Gastrocnemius medialis (tissue), 4 donors: ENCODE measurements at regions not wholly inside any gene's neighbourhood (a gene's known extent, or its start where the extent isn't known, plus 50 kb on each side); places are given as distances from the start of the nearest gene placed in this dataset.

Experiments
- ATAC-seq, 2 donors: fragments of 150-250 bp; one replicate each; pipeline ENCODE4 v1.9.1; 2016
- DNase-seq, 2 donors: peaks; one replicate each; pipeline ENCODE4 v3.0.0-alpha.2; 2019
- H3K27ac ChIP-seq, 4 donors: fragments of 200-600 bp; sonication (generic); 1 replicate in 1 of 4; 2 replicates in 3 of 4; pipeline ENCODE4 v1.5.1; 2016 to 2018; ENCODE audit warnings: mild to moderate bottlenecking in 2 of 4, moderate library complexity in 1 of 4
- H3K27me3 ChIP-seq, 3 donors: fragments of 200-600 bp; sonication (generic) in 2 of 3; 1 replicate in 1 of 3; 2 replicates in 2 of 3; pipeline versions ENCODE4 v1.5.1 to v1.6.0; 2016 to 2019; ENCODE audit warnings: mild to moderate bottlenecking in 1 of 3, moderate library complexity in 1 of 3
- H3K36me3 ChIP-seq, 2 donors: fragments of 200-600 bp; sonication (generic) in 1 of 2; one replicate each; pipeline ENCODE4 v1.5.1; 2017 to 2018
- H3K4me1 ChIP-seq, 2 donors: fragments of 200-600 bp; sonication (generic) in 1 of 2; one replicate each; pipeline ENCODE4 v1.5.1; 2016 to 2017; ENCODE audit warnings: mild to moderate bottlenecking in 2 of 2
- H3K4me3 ChIP-seq, 4 donors: fragments of 200-600 bp; sonication (generic) in 3 of 4; 1 replicate in 1 of 4; 2 replicates in 3 of 4; pipeline ENCODE4 v1.5.1; 2016 to 2019; ENCODE audit warnings: mild to moderate bottlenecking in 2 of 4
- H3K9me3 ChIP-seq, 3 donors: fragments of 200-600 bp; sonication (generic) in 2 of 3; 1 replicate in 1 of 3; 2 replicates in 2 of 3; pipeline ENCODE4 v1.5.1; 2016 to 2019
- CTCF ChIP-seq, 5 experiments: fragments of 450-650 bp in 3 of 5; fragments of 200-600 bp in 2 of 5; sonication (generic) in 2 of 5; IDR thresholded peaks in 4 of 5; conservative IDR thresholded peaks in 1 of 5; 1 replicate in 4 of 5; 2 replicates in 1 of 5; pipeline ENCODE4 v1.5.1; 2016 to 2019; ENCODE audit warnings: antibody characterized with exemption in 5 of 5, mild to moderate bottlenecking in 3 of 5, moderate library complexity in 3 of 5
- POLR2A ChIP-seq, 2 donors: fragments of 450-650 bp; IDR thresholded peaks; one replicate each; pipeline ENCODE4 v1.6.1; 2017; ENCODE audit warnings: antibody characterized with exemption in 2 of 2, mild to moderate bottlenecking in 2 of 2, moderate library complexity in 2 of 2
- in situ Hi-C, 4 donors: fragments of 200-750 bp; cut with MboI; loops; one replicate each; pipeline versions ENCODE4 v1.15.0 to v1.8.0; 2017; ENCODE audit warnings: low sequenced_read_pairs in 4 of 4
- intact Hi-C: fragments of 100-400 bp; cut with DNase I; formaldehyde crosslinking; loops from one replicate; pipeline ENCODE4 v1.15.1; 2023; ENCODE audit warnings: low total_unique reads

GRCh38 chr3:55339819-55340218 is 147.3 kb downstream of the WNT5A start:
- TF ChIP-seq POLR2A (IDR thresholded peaks at IDR 0.05) (no peak), CTCF (IDR thresholded peaks at IDR 0.05 in 4 of 5, conservative IDR thresholded peaks at IDR 0.05 in 1 of 5) (no peak)
- in situ Hi-C loops = no loop called here
- ATAC-seq = no peak

GRCh38 chr3:55339390-55339789 is 147.7 kb downstream of the WNT5A start:
- no peak overlapping the region for H3K4me3 ChIP-seq
- ATAC-seq (no peak), DNase-seq (no peak)
- H3K36me3 ChIP-seq = no peaks in the 10 kb centered on the region
- in situ Hi-C loops = no loop called here
- H3K9me3 ChIP-seq = no peaks in the 10 kb centered on the region
- H3K27me3 ChIP-seq = no peaks in the 10 kb centered on the region
- H3K4me1 ChIP-seq = no peaks in the 10 kb centered on the region
- H3K27ac ChIP-seq = no peak overlapping the region
- intact Hi-C loops = no loop called here
- TF ChIP-seq CTCF (IDR thresholded peaks at IDR 0.05 in 4 of 5, conservative IDR thresholded peaks at IDR 0.05 in 1 of 5) (no peak), POLR2A (IDR thresholded peaks at IDR 0.05) (no peak)

More at GRCh38 chr3:55339819-55340218, 147.3 kb downstream of the WNT5A start:
- H3K36me3 ChIP-seq = no peaks in the 10 kb centered on the region
- no peak overlapping the region for H3K27ac ChIP-seq
- no peaks in the 10 kb centered on the region for H3K27me3 ChIP-seq
- no peak for DNase-seq
- intact Hi-C loops = no loop called here
- H3K4me3 ChIP-seq = no peak overlapping the region
- H3K4me1 ChIP-seq = no peaks in the 10 kb centered on the region
- H3K9me3 ChIP-seq = no peaks in the 10 kb centered on the region

DNA sequence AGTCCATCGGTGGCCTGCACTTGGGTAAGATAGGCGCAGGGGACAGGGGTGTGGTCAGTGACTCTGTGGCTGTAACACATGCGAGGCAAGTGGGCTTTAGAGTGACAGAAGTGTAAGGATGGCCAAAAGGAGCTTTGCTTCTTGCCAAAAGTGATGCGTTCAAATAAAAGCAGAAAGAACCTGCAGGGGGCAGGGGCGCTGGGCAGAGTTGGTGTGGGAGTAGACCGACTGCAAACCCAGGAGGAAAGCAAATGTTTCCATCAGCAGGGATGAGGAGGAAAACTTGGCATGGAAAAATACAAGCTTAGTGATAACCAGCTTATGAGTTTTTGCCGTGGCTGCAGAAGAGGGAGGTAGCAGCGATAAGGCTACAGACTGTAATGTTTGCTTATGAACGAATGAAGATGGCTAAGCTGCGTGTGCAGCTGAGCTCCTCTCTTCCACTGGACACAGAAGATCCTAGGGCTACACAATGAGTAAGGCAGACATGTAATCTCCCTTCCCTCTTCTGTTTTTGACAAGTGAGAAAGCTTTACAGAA is 149.4 kb downstream of the WNT5A start:
- in situ Hi-C loops (no loop called here), intact Hi-C loops (no loop called here)
- no peak overlapping the region for H3K27ac ChIP-seq
- H3K4me3 ChIP-seq = no peak overlapping the region
- H3K27me3 ChIP-seq = no peaks in the 10 kb centered on the region
- no peaks in the 10 kb centered on the region for H3K9me3 ChIP-seq
- no peak for TF ChIP-seq POLR2A (IDR thresholded peaks at IDR 0.05)
- no peak for TF ChIP-seq CTCF (IDR thresholded peaks at IDR 0.05 in 4 of 5, conservative IDR thresholded peaks at IDR 0.05 in 1 of 5)
- ATAC-seq (no peak), DNase-seq (no peak)
- H3K36me3 ChIP-seq = no peaks in the 10 kb centered on the region
- no peaks in the 10 kb centered on the region for H3K4me1 ChIP-seq

- Histone ChIP-seq H3K9me3 (no peaks in the 10 kb centered on the region), H3K4me3 (no peak overlapping the region), H3K4me1 (no peaks in the 10 kb centered on the region), H3K27me3 (no peaks in the 10 kb centered on the region), H3K27ac (no peak overlapping the region), H3K36me3 (no peaks in the 10 kb centered on the region)
- ATAC-seq (no peak), DNase-seq (no peak)
- intact Hi-C loops (no loop called here), in situ Hi-C loops (no loop called here)
- no peak for TF ChIP-seq CTCF (IDR thresholded peaks at IDR 0.05 in 4 of 5, conservative IDR thresholded peaks at IDR 0.05 in 1 of 5)
- TF ChIP-seq POLR2A (IDR thresholded peaks at IDR 0.05) = no peak
Observed at GRCh38 chr3:55333923-55334322, 153.2 kb downstream of the WNT5A start.

DNA sequence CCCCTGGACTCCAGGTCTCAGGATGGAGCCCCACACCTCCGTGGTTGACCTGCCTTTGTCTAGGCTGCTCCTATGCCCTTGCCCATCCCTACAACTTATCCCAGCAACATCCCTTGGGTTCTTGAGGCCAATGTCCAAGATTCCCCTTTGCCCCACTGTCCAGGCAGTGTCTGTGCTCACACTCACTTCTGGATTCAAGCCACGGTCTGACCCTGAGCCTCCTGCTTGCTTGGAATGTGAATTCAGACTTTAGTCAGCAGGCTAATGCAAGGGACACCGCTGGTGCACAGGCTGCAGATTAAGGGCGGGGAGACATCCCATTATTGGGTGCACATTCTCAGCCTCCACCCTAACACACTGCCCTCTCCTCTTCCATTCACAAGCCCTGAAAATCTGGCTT is 154.1 kb downstream of the WNT5A start:
- in situ Hi-C loops = no loop called here

More for the DNA sequence above, 154.1 kb downstream of the WNT5A start:
- H3K36me3 ChIP-seq = no peaks in the 10 kb centered on the region
- ATAC-seq = no peak
- H3K4me3 ChIP-seq = no peak overlapping the region
- no peaks in the 10 kb centered on the region for H3K4me1 ChIP-seq
- intact Hi-C loops = no loop called here
- no peak overlapping the region for H3K27ac ChIP-seq
- no peaks in the 10 kb centered on the region for H3K9me3 ChIP-seq
- no peaks in the 10 kb centered on the region for H3K27me3 ChIP-seq
- no peak for DNase-seq
- TF ChIP-seq CTCF (IDR thresholded peaks at IDR 0.05 in 4 of 5, conservative IDR thresholded peaks at IDR 0.05 in 1 of 5) = no peak
- no peak for TF ChIP-seq POLR2A (IDR thresholded peaks at IDR 0.05)
